C1 segment of cervical spinal cord (tissue), 14 donors: ENCODE measurements at regions not wholly inside any gene's neighbourhood (a gene's known extent, or its start where the extent isn't known, plus 50 kb on each side); places are given as distances from the start of the nearest gene placed in this dataset.
"Not testable (repeated sequence)": the region's sequence is repeated elsewhere in the genome, so short reads cannot be mapped to it uniquely, and the experiment has no call there.

Experiments used
- DNase-seq, 14 donors: peaks; one replicate each; lab custom pipeline; 2025; lab: John Stamatoyannopoulos, UW

- DNase-seq: no peak
Measured at GRCh38 chr5:118604106-118604505, 384.2 kb downstream of the DTWD2 start.

- DNase-seq: no peak
Measured at GRCh38 chr5:118603278-118603677, 385.1 kb downstream of the DTWD2 start.

- no peak for DNase-seq
Measured at GRCh38 chr5:118598311-118598710, 390.0 kb downstream of the DTWD2 start.

- no peak for DNase-seq
Measured at GRCh38 chr5:118597543-118597942, 390.8 kb downstream of the DTWD2 start.

- DNase-seq: no peak
Measured at GRCh38 chr5:118596255-118596654, 392.1 kb downstream of the DTWD2 start.

GRCh38 chr5:118593003-118593328, 395.4 kb downstream of the DTWD2 start:
- no peak for DNase-seq

GRCh38 chr5:118592229-118593002, 395.9 kb downstream of the DTWD2 start:
- DNase-seq: no peak

GRCh38 chr5:118590806-118591205, 397.5 kb downstream of the DTWD2 start:
- DNase-seq: no peak

- no peak for DNase-seq
Measured at GRCh38 chr5:118580949-118581348, 407.4 kb downstream of the DTWD2 start.

- DNase-seq: no peak
Measured at GRCh38 chr5:118578093-118578492, 410.3 kb downstream of the DTWD2 start.

- no peak for DNase-seq
Measured at GRCh38 chr5:118577621-118578020, 410.7 kb downstream of the DTWD2 start.

GRCh38 chr5:118570276-118570675, 418.1 kb downstream of the DTWD2 start:
- DNase-seq: not testable (repeated sequence)

GRCh38 chr5:118569596-118569995, 418.8 kb downstream of the DTWD2 start:
- DNase-seq: not testable (repeated sequence)

GRCh38 chr5:118565335-118565971, 422.9 kb downstream of the DTWD2 start:
- no peak for DNase-seq

- no peak for DNase-seq
Measured at GRCh38 chr5:118561971-118562370, 426.4 kb downstream of the DTWD2 start.

GRCh38 chr5:118561235-118561634, 427.1 kb downstream of the DTWD2 start:
- no peak for DNase-seq

- DNase-seq: no peak
Measured at GRCh38 chr5:118558871-118559270, 429.5 kb downstream of the DTWD2 start.

- DNase-seq: no peak
Measured at GRCh38 chr5:118557251-118557661, 431.1 kb downstream of the DTWD2 start.

GRCh38 chr5:118556792-118557191, 431.6 kb downstream of the DTWD2 start:
- no peak for DNase-seq

- no peak for DNase-seq
Measured at GRCh38 chr5:118555727-118556126, 432.6 kb downstream of the DTWD2 start.

GRCh38 chr5:118554981-118555380, 433.4 kb downstream of the DTWD2 start:
- DNase-seq: no peak

- DNase-seq: no peak
Measured at GRCh38 chr5:118554241-118554640, 434.1 kb downstream of the DTWD2 start.

- no peak for DNase-seq
Measured at GRCh38 chr5:118553662-118554061, 434.7 kb downstream of the DTWD2 start.
